Epidermal melanocyte (primary cell): ENCODE measurements at regions not wholly inside any gene's neighbourhood (a gene's known extent, or its start where the extent isn't known, plus 50 kb on each side); places are given as distances from the start of the nearest gene placed in this dataset.

Source experiments
- DNase-seq: peaks from one replicate; pipeline ENCODE4 v3.0.0; 2011; ENCODE audit warnings: low spot score; ENCODE audit not compliant: insufficient read length

DNA sequence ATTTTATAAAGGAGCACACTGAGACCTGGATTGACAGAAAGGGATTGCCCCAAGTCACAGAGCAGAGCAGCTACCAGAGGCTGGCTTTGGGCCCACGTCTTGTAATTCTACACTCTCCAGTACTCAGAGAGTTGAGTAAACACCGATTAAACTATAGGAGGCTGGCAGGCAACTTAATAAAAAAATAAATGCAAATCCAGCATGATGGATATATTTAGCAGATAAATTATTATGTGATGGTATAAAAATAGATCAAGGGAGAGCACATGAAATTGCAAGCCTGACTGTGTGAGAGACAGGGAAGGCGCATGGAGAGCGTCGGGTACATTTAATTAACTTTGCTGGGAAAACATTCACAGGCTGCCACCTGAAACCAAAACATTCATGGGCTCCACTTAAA is 87.7 kb upstream of the CCL2 start:
- DNase-seq, result no peak

DNA sequence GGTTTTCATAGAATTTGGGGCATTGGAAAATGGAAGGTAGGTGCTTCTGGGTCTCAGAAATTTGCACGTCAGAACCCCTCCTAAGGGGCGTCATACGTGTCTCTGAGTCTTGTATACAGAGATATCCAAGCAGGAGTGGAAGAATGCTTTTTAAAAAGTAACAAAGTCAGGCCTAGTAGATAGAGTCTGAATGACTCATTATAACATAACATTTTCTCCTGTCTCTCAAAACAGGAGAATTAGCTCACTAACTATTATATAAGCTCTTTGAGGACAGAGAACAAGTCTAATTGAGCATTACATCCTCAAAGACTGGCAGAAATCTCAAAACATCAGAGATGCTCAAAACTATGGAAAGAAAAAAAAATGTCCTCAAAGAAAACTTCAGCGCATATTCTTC is 86.1 kb upstream of the CCL2 start:
- DNase-seq, result no peak

DNA sequence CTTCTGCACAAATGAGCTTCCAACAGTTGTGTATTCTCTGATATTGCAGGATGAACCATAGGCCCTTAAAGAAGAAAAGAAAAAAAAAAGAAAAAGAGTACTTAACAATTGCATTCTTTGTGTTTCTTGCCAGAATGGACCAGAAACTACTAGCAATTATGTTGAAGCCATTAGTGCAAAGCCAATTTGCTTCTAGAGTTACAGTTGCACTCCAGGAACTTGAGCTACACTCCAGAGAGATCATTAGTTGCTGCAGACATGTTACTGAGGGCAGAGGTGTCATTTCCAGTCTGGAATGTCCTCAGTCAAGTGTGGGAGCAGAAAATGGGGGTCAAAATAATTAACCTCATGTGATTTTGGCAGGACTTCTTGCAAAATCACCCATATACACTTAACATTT is 85.6 kb upstream of the CCL2 start:
- DNase-seq, result no peak

DNA sequence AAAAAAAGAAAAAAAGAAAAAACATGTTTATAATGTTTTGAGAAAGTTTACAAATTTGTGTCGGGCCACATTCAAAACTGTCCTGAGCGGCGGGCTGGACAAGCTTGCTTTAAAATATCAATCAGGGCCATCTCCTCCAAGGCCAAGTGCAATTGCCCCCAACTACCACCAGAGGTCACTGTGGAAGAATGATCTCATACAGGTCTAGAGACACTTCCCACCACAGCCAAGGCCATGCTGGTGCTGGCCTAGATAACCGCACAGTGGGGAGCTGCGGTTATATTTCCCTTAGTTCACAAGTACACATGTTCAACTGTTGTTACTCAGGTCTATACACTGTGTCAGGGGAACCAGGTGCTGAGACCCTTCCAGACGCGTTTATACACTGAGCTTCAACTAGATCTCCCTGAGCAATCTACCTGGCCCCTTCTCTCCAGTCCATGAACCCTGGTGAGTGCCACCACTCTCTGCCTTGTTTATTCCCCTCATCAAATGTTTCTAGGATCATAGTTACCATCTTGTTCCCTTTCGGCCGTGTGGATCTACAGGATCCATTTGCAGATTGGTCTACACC is 83.8 kb upstream of the CCL2 start:
- no peak for DNase-seq

DNA sequence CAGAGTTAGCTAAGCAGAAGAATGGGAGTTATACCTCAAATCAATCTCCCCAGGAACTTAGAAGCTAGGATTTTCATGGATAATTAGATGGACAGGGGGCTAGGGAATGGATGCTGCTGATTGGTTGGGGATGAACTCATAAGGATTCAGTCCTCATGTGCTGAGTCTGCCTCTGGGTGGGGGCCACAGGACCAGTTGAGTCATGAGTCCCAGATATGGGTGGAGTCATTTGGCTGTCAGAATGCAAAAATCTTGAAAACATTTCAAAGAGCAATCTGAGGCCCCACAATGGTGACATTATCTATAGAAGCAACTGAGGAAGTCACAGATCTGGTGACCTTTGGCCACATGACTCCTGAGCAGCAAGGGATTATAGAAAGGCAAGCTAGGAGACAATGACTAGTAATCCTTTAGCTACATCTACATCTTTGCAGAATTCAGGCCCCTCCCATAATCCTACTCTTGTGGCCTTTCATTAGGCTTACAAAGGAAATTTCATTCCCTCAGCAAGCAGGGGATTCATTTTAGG is 82.6 kb upstream of the CCL2 start:
- no peak for DNase-seq

DNA sequence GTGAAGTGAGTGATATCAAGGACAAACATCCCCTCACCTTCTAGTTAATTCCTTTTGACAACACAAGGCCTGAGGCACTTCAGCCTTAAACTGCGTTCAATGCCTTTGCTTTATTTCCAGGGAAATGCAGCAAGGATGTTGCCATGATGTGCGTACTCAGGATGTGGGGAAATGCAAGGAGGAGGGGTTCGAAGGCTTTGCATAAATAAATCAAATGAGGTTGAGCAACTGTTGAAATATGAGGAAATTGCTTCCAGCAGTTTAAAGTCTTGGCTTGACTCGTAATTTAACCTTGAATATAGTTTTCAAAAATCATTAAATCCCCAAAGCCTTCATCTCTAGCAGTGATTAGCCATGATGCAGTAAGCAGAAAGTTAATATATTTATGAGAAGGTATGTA is 81.8 kb upstream of the CCL2 start:
- DNase-seq, result no peak

DNA sequence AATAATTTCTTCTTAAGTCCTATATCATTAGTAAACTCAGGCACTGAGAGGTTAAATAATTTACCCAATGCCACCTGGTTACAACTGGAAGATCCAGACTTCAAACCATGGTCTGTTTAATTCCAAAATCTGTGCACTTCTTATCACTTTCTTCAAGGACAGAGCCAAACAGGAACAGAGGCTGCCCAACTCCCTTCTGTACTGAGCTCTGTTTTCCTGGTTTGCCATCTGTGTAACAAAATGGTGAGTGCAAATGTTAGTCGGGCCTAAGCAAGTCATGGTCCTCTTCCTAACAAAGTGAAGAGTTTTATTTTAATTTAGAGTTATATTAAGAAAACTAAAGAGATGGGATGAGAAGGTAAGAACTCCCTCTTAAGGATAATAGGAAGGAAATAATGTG is 80.6 kb upstream of the CCL2 start:
- DNase-seq, result no peak

DNA sequence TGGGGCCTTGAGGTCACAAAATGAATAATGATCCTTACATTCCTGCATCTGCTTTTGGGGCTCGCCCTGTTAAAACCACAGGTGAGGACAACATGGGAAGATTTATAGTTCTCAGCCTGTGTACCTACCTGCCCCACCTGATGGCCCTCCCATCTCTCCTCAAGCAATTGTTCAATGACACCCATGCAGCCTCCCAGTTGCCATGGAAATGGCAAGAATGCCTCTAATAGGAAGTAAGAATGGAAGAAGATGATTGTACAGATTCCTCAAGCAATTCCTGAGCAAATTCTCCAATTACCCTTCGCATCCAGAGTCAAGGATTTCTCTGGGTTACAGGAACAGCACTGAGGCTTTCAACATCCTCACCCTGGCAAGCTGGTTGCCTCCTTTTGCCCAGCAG is 78.6 kb upstream of the CCL2 start:
- DNase-seq, result no peak

DNA sequence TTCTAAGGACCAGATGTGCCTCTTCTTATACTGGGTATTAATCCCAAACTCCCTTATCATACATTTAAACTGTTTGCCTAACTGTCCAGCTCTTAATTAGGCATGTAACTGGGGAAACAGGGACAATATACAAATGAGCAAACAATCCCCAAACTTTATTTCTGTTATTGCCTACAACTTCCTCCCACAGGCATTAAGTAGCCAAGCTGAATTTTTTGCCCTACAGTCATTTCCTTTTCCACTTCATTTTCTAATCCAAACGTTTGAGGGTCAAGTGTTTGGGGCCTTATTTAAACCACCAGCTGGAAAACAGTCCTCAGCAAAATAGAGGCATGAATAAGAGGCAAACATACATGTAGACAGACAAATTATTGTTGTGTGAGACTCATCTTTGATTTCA is 77.4 kb upstream of the CCL2 start:
- DNase-seq, result no peak

DNA sequence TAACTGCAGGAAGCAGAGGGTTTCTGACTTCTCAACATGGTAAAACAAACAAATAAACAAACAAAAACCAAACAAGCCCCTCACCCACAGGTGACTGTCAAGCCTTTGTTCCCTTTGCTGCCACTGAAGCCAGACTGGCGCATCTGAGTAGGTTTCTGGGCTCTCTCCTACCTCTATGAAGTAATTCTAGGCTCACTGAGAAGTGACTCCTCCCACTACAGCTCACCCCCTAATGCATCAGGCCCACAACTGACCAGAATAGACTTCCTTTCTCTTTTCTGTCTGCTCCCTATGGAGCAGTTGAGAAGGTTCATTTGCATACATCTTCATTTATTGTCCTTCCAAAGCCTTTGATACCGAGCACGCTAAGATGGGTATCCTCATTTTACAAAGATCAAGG is 77.0 kb upstream of the CCL2 start:
- no peak for DNase-seq

DNA sequence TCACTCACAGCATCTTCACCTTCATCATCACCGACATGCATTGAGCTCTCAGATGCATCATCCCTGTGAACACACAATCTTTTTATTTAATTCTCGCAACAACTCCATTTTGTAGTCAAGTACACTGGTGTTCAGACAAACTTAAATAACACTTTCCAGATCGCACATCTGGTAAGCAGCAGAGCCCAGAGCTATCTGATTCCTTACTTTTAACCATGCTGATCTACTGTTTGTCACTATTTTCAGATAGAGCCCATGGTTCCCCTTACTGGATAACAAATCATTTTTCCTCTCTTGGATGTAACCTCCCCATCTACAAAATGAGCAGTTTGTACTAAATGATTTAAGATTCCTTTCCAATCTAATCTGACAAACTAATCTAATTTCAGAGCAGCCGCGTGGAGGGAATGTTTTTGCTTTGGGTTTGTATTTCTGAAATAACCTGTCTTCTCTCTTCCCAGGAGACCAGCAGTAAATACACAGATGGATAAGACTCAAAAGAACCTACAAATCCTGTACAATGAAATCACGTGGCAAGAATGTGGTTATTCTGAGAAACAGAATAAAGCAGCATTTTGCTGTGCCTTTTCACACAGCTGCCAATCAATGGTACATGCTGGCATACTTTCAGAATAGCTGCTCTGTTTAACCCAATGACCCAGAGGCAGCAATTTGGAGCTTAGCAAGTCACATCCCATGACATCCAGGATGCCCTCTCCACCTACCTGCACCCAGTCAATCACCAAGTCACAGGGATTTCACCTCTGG is 72.9 kb upstream of the CCL2 start:
- no peak for DNase-seq

DNA sequence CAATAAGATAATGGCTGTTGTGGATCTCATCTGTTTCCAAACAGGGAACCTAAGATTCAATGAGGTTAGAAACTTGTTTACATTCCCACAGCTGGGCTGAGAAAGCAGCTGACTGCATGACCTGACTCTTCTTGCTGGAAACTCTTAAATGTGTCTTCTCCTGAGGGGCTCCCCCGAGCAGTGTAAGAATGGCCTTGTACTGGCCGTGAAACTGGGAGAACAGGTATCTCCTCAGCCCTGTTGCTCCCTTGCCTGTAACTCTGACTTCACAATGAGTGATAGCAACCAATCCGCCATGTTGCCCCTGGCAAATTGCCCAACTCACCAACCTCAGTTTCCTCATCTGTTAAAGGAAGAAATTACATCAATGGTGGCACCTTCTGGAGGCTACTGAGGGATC is 59.1 kb upstream of the CCL2 start:
- no peak for DNase-seq

DNA sequence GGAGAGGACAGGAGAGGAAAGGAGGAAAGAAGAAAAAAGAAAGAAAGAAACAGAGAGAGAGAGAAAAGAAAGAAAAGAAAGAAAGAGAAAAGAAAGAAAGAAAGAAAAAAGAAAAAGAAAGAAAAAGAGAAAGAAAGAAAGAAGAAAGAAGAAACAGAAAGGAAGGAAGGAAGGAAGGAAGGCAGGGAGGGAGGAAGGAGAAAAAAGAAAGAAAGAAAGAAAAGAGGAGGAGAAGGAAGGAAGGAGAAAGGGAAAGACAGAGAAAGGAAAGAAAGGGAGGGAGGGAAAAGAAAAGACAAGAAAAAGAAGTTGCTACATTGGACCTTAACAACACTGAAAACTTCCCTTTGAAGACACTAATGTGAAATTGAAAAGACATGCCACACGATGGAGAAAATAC is 56.6 kb upstream of the CCL2 start:
- DNase-seq, result no peak

DNA sequence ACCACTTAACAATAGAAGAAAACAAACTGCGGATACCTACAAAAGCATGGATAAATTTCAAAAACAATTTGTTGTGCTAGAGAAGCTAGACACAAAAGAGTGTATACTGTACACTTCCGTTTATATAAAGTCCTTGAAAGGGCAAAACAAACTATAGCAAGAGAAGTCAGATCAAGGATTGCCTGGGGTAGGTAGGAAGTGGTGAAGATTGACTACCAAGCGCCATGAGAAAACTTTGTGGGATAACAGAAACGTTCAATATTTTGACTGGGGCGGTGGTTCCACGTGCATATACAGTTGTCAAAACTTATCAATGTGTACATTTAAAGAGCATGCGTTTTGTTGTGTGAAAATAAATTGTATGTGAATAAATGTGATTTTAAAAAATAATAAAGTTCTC is 55.6 kb upstream of the CCL2 start:
- no peak for DNase-seq

DNA sequence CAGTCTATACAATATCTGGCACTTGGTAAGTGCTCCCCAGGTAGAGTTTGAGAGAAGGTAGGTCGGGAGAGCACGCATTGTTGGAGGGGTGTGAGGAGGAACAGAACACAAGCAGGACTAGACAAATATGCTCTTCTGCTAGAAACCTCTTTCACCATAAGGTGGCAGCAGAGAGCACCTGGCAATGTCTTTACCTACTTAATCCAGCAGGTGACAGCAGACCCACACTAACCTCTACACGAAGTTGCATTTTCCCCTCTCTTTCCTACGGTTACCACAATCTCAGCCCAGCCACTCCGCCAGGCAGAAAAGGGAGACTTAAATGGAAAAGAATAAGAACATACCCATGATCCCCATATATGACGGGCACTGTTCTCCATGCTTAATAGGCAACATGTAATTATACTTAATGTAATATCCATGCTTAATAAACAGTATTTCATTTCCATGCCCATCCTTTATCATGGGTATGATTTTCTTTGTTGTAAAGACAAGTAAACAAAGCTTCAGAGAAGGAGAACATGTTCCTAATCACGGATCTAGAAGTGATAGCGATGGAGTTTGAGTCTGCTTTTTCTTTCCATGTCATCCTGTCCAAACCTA is 55.1 kb upstream of the CCL2 start:
- peak; percentile 80 for DNase-seq

DNA sequence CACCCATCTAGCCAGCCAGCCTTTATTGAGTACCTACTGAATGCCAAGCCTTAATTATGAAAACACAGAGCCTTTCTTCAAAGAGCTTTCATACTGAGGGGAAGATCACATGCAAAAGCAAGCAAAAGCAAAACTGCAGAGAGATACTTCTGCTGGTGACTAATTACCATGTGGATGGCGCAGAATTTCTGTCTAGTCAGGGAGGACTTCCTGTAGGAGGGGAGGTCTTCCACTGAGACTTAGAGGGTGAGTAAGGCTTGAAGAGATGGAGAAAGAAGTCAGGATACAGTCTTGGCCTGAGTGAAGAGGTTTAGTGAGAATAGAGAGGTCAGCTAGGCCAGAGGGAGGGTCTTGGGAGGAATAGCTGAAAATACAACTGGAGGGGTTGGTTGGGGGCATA is 53.9 kb upstream of the CCL2 start:
- DNase-seq, result no peak

DNA sequence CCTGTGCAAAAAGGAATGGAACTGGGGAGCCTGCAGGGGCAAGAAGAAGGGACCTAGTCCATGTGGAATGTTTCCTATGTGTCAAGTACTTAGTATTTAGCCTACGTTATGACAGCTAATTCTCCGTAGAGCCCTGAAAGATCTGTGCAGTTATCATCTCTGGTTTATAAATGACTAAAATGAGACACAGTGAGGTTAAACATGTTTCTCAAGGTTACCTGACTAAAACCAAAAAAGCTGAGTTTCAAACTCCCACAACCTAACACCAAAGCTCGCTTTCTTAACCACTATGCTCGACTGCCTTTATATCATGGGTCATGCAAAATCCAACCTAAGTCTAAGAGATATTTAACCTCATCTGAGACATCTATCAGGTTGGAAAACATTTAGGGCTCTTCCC is 53.3 kb upstream of the CCL2 start:
- no peak for DNase-seq

DNA sequence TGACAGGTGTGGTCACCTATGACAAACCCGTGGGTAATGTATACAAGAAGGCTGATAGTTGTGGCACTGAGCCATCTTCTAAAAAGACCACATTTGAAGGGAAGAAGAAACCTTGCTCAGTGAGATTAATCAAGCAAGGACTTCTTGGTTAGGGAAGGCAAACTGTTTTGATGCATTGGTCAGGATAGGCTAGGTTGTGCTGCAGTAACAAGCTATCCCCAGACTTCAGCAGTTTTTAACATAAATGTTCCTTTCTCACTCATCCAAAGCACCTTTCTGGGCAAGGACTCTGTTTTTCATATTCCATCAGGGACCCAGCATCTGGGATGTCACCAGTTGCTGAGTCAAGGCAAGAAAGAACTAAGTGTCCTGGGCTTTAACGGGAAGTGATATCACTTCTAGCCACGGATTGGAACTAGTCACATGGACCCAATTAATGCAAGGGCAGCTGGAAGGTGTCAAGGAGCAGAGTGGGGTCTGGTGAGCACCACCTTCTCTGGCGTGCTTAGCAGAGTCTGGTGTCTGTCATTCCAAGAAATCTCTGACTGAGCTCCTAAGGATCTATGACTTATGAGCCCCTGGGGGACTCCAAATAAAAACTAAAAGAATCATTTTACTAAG is 52.0 kb upstream of the CCL2 start:
- DNase-seq, result no peak

DNA sequence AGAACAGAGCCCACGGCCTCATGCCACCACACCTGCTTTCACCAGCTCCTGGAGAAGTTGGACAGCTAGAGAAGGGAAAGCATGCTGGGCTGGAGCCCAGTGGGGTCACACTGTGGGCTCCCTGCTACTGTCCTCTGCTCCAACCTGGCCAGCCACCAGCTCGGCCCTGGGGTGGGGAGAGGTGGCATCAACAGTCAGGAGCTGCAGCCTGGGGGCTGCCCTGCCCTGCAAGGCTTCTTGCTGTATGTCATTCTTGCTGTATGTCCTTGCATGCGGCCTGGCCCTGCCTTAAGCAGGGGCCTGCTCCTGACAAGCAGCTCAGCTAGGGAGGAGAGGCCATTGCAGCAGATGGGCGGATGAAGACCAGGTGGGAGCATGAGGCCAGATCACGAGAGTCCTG is 50.7 kb upstream of the CCL2 start:
- no peak for DNase-seq
